T-helper 1 cell (primary cell): ENCODE measurements at regions not wholly inside any gene's neighbourhood (a gene's known extent, or its start where the extent isn't known, plus 50 kb on each side); places are given as distances from the start of the nearest gene placed in this dataset.

Experiments
- DNase-seq, 5 donors: peaks; one replicate each; pipeline ENCODE4 v3.0.0-alpha.2; 2012 to 2020

- DNase-seq, result no peak
These were observed 60.6 kb upstream of the AKT3 start for GRCh38 chr1:243910607-243911006.

GRCh38 chr1:243903895-243904294 lies 53.9 kb upstream of the AKT3 start:
- DNase-seq, result no peak

- no peak for DNase-seq
These were observed 53.0 kb upstream of the AKT3 start for GRCh38 chr1:243903041-243903440.

- no peak for DNase-seq
These were observed 52.1 kb upstream of the AKT3 start for GRCh38 chr1:243902100-243902499.
